Pancreas (tissue), 10 donors: ENCODE measurements at regions not wholly inside any gene's neighbourhood (a gene's known extent, or its start where the extent isn't known, plus 50 kb on each side); places are given as distances from the start of the nearest gene placed in this dataset.

Experiments used
- ATAC-seq, 4 donors: fragments of 200-7000 bp; cut with Tn5 transposase; one replicate each; pipeline versions ENCODE4 v1.8.0 to v1.9.1; 2020; ENCODE audit warnings: mild to moderate bottlenecking in 4 of 4, moderate library complexity in 4 of 4
- DNase-seq, 6 donors: peaks; one replicate each; pipeline ENCODE4 v3.0.0-alpha.2; 2020
- FAIRE-seq: peaks from 2 replicates; lab custom pipeline; 2012; peaks lifted over from hg19 to GRCh38; lab: Jason Lieb, UNC
- H3K27ac ChIP-seq, 4 donors: fragments of 200-600 bp; sonication (generic); 1 replicate in 3 of 4; 2 replicates in 1 of 4; pipeline versions ENCODE4 v1.5.0 to v1.8.0; 2020
- H3K27me3 ChIP-seq, 4 donors: fragments of 200-600 bp; one replicate each; pipeline ENCODE4 v1.8.0; 2021
- H3K36me3 ChIP-seq, 3 donors: fragments of 200-600 bp; sonication (generic) in 1 of 3; one replicate each; pipeline versions ENCODE4 v1.5.0 to v1.8.0; 2020 to 2021
- H3K4me1 ChIP-seq, 3 donors: fragments of 200-600 bp; one replicate each; pipeline ENCODE4 v1.8.0; 2021
- H3K4me3 ChIP-seq, 4 donors: fragments of 200-600 bp; sonication (generic) in 2 of 4; one replicate each; pipeline versions ENCODE4 v1.5.0 to v1.8.0; 2020 to 2021
- H3K9me3 ChIP-seq, 4 donors: fragments of 200-600 bp; one replicate each; pipeline ENCODE4 v1.8.0; 2021
- CTCF ChIP-seq, 4 donors: fragments of 200-600 bp; sonication (generic) in 3 of 4; IDR thresholded peaks; one replicate each; pipeline versions ENCODE4 v1.5.0 to v1.8.0; 2021; ENCODE audit warnings: antibody characterized with exemption in 4 of 4
- WGBS, 2 donors: extraction: QIAGEN DNeasy Blood & Tissue Kit; methylation state at CpG; one replicate each; pipeline ENCODE4 v1.1.7; 2013; 5-methylcytosine and 5-hydroxymethylcytosine counted together
- intact Hi-C, 3 donors: fragments of 100-400 bp; cut with DNase I; formaldehyde crosslinking; loops; one replicate each; pipeline versions ENCODE4 v1.11.1 to v1.14.2; 2022
- donor health status: healthy with polysubstance abuse.
- donor health status: DM: no; HTN: no; CAD: no; lungs with moderate emphysema.
- donor health status: DM: no; HTN: no; CAD: no.
- donor health status: control.
- donor health status: control.
- donor health status: Bipolar disorder and iron deficiency.
- donor health status: DM: yes; HTN: yes; CAD: no.
- donor health status: DM: no; HTN: no; CAD: no.
- donor health status: DM: no; HTN: no; CAD: no.
- donor health status: DM: yes; HTN: yes; CAD: no.

DNA sequence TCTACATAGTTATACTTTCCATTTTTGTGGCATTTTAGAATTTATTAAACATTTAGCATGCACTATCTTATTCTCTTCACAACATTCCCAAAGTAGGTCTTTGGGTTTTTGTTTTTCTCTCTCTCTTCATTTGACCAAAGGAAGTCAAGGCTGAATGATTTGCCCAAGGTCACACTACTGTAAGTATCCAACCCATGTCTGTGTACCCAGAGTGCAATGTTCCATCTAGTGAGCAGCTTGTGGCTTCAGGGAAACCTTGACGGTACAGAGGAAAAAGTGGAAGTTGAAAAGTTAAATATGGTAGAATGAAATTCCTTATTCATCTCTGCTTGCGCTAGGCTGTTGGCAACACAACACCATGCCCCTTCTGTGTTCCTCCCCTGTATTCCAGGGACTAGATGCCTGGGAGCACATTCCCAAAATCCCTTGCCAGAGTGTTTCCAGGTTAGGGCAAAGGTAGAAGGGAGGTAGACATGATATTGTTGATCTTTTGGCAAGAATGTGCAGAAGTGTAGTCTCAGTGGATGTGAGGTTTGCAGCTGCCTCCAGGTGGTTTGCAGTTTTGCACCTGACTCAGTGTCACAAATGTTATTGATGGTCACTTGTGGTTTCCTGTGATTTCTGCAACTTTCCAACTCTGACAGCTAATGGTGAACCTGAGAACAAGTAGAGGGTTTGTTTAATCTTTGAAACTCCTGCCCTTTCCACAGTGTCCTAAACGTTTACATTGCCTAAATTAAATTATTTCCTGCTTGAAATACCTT lies 196.7 kb downstream of the RMST start:
- ATAC-seq (no peak), DNase-seq (no peak), FAIRE-seq (no peak)
- TF ChIP-seq CTCF (IDR thresholded peaks at IDR 0.05): no peak
- Histone ChIP-seq H3K4me3 (no peak overlapping the region), H3K4me1 (no peaks in the 10 kb centered on the region), H3K27ac (no peak overlapping the region), H3K27me3 (no peaks in the 10 kb centered on the region), H3K9me3 (no peaks in the 10 kb centered on the region), H3K36me3 (no peaks in the 10 kb centered on the region)
- intact Hi-C loops: no loop called here
- WGBS, 2 donors: 43 to 59% methylated on average over 3 of the region's 3 CpGs

- TF ChIP-seq CTCF (IDR thresholded peaks at IDR 0.05): no peak
- no peak overlapping the region for H3K4me3 ChIP-seq
- H3K36me3 ChIP-seq: no peaks in the 10 kb centered on the region
- intact Hi-C loops: no loop called here
- no peaks in the 10 kb centered on the region for H3K4me1 ChIP-seq
- H3K9me3 ChIP-seq: no peaks in the 10 kb centered on the region
- ATAC-seq: no peak
- WGBS, 2 donors: 30 to 46% methylated on average over 4 of the region's 4 CpGs
- H3K27ac ChIP-seq: no peak overlapping the region
- H3K27me3 ChIP-seq: no peaks in the 10 kb centered on the region
- FAIRE-seq: no peak
- no peak for DNase-seq
Observed at GRCh38 chr12:97666263-97666662, 203.7 kb downstream of the RMST start.

GRCh38 chr12:97672870-97673269 lies 210.3 kb downstream of the RMST start:
- H3K4me1 ChIP-seq: no peaks in the 10 kb centered on the region
- TF ChIP-seq CTCF (IDR thresholded peaks at IDR 0.05): no peak
- ATAC-seq (no peak), FAIRE-seq (no peak), DNase-seq (no peak)
- H3K27me3 ChIP-seq: no peaks in the 10 kb centered on the region
- WGBS, 2 donors: 55 to 60% methylated on average over 5 of the region's 5 CpGs
- H3K36me3 ChIP-seq: no peaks in the 10 kb centered on the region
- H3K4me3 ChIP-seq: no peak overlapping the region
- no peaks in the 10 kb centered on the region for H3K9me3 ChIP-seq
- intact Hi-C loops: no loop called here
- H3K27ac ChIP-seq: no peak overlapping the region

DNA sequence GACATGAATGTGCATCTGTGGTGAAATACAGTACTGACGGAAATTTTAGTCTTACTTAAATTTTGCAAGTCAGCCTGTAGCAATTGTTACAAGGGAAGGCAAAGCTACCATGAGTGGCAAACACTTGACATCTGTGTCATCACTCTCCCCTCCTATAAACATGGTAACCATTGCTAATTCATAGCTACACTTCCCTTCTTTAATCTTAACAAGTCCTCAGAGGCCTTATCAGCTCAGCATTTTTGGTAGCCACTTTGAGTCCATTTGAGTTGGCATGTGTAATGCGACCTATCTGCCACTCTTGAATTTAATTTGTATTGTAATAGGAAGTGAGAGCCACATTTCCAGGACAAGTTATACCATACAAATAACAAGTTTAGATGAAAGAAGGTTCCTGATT lies 218.1 kb downstream of the RMST start:
- DNase-seq (no peak), ATAC-seq (no peak), FAIRE-seq (no peak)
- H3K27me3 ChIP-seq: no peaks in the 10 kb centered on the region
- no peak for TF ChIP-seq CTCF (IDR thresholded peaks at IDR 0.05)
- H3K4me3 ChIP-seq: no peak overlapping the region
- no peaks in the 10 kb centered on the region for H3K36me3 ChIP-seq
- intact Hi-C loops: no loop called here
- no peak overlapping the region for H3K27ac ChIP-seq
- H3K9me3 ChIP-seq: no peaks in the 10 kb centered on the region
- 22 to 65% methylated on average over 2 of the region's 2 CpGs for WGBS, 2 donors
- no peaks in the 10 kb centered on the region for H3K4me1 ChIP-seq
